Uterus (tissue), 2 donors: ENCODE measurements at regions not wholly inside any gene's neighbourhood (a gene's known extent, or its start where the extent isn't known, plus 50 kb on each side); places are given as distances from the start of the nearest gene placed in this dataset.

Source experiments
- CTCF ChIP-seq, 4 experiments: fragments of 200-600 bp in 2 of 4; fragments of 450-650 bp in 2 of 4; sonication (generic) in 2 of 4; IDR thresholded peaks; one replicate each; pipeline ENCODE4 v1.5.1; 2016 to 2019; ENCODE audit warnings: antibody characterized with exemption in 4 of 4, mild to moderate bottlenecking in 2 of 4, moderate library complexity in 1 of 4
- POLR2A ChIP-seq, 2 donors: fragments of 450-650 bp; IDR thresholded peaks; one replicate each; pipeline ENCODE4 v1.6.1; 2016; ENCODE audit warnings: antibody characterized with exemption in 2 of 2, mild to moderate bottlenecking in 1 of 2, moderate library complexity in 1 of 2

- TF ChIP-seq CTCF (IDR thresholded peaks at IDR 0.05) (no peak), POLR2A (IDR thresholded peaks at IDR 0.05) (no peak)
These were observed 114.9 kb downstream of the GMNC start for GRCh38 chr3:190747571-190747970.
